Gastrocnemius medialis (tissue), 4 donors: ENCODE measurements at regions not wholly inside any gene's neighbourhood (a gene's known extent, or its start where the extent isn't known, plus 50 kb on each side); places are given as distances from the start of the nearest gene placed in this dataset.

Experiments used
- POLR2A ChIP-seq, 2 donors: fragments of 450-650 bp; IDR thresholded peaks; one replicate each; pipeline ENCODE4 v1.6.1; 2017; ENCODE audit warnings: antibody characterized with exemption in 2 of 2, mild to moderate bottlenecking in 2 of 2, moderate library complexity in 2 of 2
- TF ChIP-seq, protein P1 (sequence below), 5 experiments: fragments of 450-650 bp in 3 of 5; fragments of 200-600 bp in 2 of 5; sonication (generic) in 2 of 5; IDR thresholded peaks in 4 of 5; conservative IDR thresholded peaks in 1 of 5; 1 replicate in 4 of 5; 2 replicates in 1 of 5; pipeline ENCODE4 v1.5.1; 2016 to 2019; ENCODE audit warnings: antibody characterized with exemption in 5 of 5, mild to moderate bottlenecking in 3 of 5, moderate library complexity in 3 of 5

DNA sequence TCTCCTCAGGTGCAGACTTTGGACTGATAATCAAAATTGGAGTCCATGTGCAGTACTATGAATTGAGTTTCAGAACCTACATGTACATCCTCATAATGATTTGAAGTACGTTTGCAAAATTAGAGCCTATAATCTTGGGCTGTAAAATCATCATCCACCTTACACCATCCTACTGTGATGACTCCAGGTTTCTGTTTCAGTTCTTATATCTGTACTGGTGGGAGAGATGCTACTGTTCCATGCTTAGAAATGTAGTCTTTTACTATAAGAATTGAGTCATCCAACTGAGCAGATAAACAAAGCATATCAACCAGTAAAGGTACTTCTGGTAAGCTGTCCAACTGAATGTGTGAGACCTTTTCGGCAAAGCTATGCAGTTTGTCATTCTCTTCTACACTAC is 586.3 kb upstream of the FAM174A start:
- TF ChIP-seq, protein P1, sequence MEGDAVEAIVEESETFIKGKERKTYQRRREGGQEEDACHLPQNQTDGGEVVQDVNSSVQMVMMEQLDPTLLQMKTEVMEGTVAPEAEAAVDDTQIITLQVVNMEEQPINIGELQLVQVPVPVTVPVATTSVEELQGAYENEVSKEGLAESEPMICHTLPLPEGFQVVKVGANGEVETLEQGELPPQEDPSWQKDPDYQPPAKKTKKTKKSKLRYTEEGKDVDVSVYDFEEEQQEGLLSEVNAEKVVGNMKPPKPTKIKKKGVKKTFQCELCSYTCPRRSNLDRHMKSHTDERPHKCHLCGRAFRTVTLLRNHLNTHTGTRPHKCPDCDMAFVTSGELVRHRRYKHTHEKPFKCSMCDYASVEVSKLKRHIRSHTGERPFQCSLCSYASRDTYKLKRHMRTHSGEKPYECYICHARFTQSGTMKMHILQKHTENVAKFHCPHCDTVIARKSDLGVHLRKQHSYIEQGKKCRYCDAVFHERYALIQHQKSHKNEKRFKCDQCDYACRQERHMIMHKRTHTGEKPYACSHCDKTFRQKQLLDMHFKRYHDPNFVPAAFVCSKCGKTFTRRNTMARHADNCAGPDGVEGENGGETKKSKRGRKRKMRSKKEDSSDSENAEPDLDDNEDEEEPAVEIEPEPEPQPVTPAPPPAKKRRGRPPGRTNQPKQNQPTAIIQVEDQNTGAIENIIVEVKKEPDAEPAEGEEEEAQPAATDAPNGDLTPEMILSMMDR (IDR thresholded peaks at IDR 0.05 in 4 of 5, conservative IDR thresholded peaks at IDR 0.05 in 1 of 5) = no peak
- no peak for TF ChIP-seq POLR2A (IDR thresholded peaks at IDR 0.05)
